Mammary epithelial cell (primary cell): ENCODE measurements at regions not wholly inside any gene's neighbourhood (a gene's known extent, or its start where the extent isn't known, plus 50 kb on each side); places are given as distances from the start of the nearest gene placed in this dataset.

ENCODE experiments used
- EZH2 ChIP-seq: IDR thresholded peaks from 2 replicates; pipeline ENCODE4 v1.6.1; 2012; ENCODE audit warnings: low read length, inconsistent platforms, borderline replicate concordance
- TF ChIP-seq, protein P1 (sequence below), 2 donors: IDR thresholded peaks in 1 of 2; conservative IDR thresholded peaks in 1 of 2; 2 replicates each; pipeline ENCODE4 v1.5.1; 2011 to 2012; ENCODE audit warnings: inconsistent platforms in 2 of 2, low read length in 2 of 2, mild to moderate bottlenecking in 2 of 2, control low read depth in 1 of 2, low read depth in 1 of 2; ENCODE audit not compliant: insufficient read depth in 1 of 2; ENCODE audit errors: extremely low read depth in 1 of 2

DNA sequence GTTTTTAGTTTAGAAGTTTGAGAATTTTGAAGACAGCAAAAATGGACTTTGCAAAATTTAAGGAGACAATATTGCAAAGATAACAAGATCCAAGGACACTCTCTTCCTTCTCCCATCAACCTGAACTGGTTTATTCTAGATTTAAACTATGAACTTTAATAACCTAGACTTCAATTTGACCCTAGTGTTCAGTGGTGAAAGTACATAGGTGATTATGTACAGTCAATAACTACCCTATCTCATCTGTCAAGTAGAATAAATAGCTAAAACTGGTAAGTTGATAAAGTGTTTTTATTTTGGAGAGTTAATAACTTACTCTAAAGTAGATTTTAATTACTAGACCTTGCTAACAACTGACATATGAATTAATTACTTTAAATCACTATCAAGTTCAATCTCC, 52.9 kb upstream of the NFE2L2 start:
- TF ChIP-seq, protein P1, sequence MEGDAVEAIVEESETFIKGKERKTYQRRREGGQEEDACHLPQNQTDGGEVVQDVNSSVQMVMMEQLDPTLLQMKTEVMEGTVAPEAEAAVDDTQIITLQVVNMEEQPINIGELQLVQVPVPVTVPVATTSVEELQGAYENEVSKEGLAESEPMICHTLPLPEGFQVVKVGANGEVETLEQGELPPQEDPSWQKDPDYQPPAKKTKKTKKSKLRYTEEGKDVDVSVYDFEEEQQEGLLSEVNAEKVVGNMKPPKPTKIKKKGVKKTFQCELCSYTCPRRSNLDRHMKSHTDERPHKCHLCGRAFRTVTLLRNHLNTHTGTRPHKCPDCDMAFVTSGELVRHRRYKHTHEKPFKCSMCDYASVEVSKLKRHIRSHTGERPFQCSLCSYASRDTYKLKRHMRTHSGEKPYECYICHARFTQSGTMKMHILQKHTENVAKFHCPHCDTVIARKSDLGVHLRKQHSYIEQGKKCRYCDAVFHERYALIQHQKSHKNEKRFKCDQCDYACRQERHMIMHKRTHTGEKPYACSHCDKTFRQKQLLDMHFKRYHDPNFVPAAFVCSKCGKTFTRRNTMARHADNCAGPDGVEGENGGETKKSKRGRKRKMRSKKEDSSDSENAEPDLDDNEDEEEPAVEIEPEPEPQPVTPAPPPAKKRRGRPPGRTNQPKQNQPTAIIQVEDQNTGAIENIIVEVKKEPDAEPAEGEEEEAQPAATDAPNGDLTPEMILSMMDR (conservative IDR thresholded peaks at IDR 0.05 in 1 of 2, IDR thresholded peaks at IDR 0.05 in 1 of 2; ENCODE audit: extremely low read depth in 1 of 2, insufficient read depth in 1 of 2, low read depth in 1 of 2, low read length in 2 of 2) = no peak
- no peak for TF ChIP-seq EZH2
